Neural progenitor cell (in vitro differentiated cells): ENCODE measurements at regions not wholly inside any gene's neighbourhood (a gene's known extent, or its start where the extent isn't known, plus 50 kb on each side); places are given as distances from the start of the nearest gene placed in this dataset.
A peak's percentile ranks its signal among the peaks of the same experiment; 100 is the strongest.

ENCODE experiments used
- DNase-seq: peaks from one replicate; pipeline ENCODE4 v3.0.0-alpha.2; 2016; ENCODE audit warnings: low spot score
- H2AFZ ChIP-seq: fragments of 200-600 bp; sonication (generic); replicated peaks from 2 replicates; pipeline ENCODE4 v1.6.1; 2016; ENCODE audit warnings: antibody characterized with exemption
- H3F3A ChIP-seq: fragments of 200-600 bp; sonication (generic); 2 replicates; pipeline ENCODE4 v1.6.1; 2016; ENCODE audit warnings: antibody characterized with exemption, low read depth
- H3K27ac ChIP-seq: fragments of 200-600 bp; sonication (generic); 2 replicates; pipeline ENCODE4 v1.5.1; 2016; ENCODE audit warnings: mild to moderate bottlenecking
- H3K27me3 ChIP-seq: fragments of 200-600 bp; sonication (generic); 2 replicates; pipeline ENCODE4 v1.6.1; 2016; ENCODE audit warnings: mild to moderate bottlenecking, moderate library complexity
- H3K36me3 ChIP-seq: fragments of 200-600 bp; sonication (generic); 2 replicates; pipeline ENCODE4 v1.5.1; 2016
- H3K4me1 ChIP-seq: fragments of 200-600 bp; sonication (generic); 2 replicates; pipeline ENCODE4 v1.6.1; 2016; ENCODE audit warnings: mixed run types
- H3K4me2 ChIP-seq: fragments of 200-600 bp; sonication (generic); 2 replicates; pipeline ENCODE4 v1.6.1; 2016
- H3K4me3 ChIP-seq: fragments of 200-600 bp; sonication (generic); 2 replicates; pipeline ENCODE4 v1.5.1; 2016
- H3K79me2 ChIP-seq: fragments of 200-600 bp; sonication (generic); 2 replicates; pipeline ENCODE4 v1.6.1; 2016; ENCODE audit warnings: low read depth
- H3K9ac ChIP-seq: fragments of 200-600 bp; sonication (generic); 2 replicates; pipeline ENCODE4 v1.6.1; 2016
- H3K9me3 ChIP-seq: fragments of 200-600 bp; sonication (generic); 2 replicates; pipeline ENCODE4 v1.5.1; 2016; ENCODE audit warnings: low read depth
- H4K20me1 ChIP-seq: fragments of 200-600 bp; sonication (generic); 2 replicates; pipeline ENCODE4 v1.6.1; 2016; ENCODE audit warnings: low read depth
- H3K27ac Mint-ChIP-seq: 3 replicates; pipeline ENCODE4 v1.8.0; 2021; ENCODE audit warnings: mixed read lengths
- H3K27me3 Mint-ChIP-seq: 2 replicates; pipeline ENCODE4 v1.8.0; 2022; ENCODE audit warnings: low read depth, mild to moderate bottlenecking, inconsistent platforms, moderate library complexity, mixed read lengths; ENCODE audit not compliant: insufficient read depth
- H3K36me3 Mint-ChIP-seq: 3 replicates; pipeline ENCODE4 v1.8.0; 2021; ENCODE audit warnings: mixed read lengths
- H3K4me1 Mint-ChIP-seq: 3 replicates; pipeline ENCODE4 v1.8.0; 2021; ENCODE audit warnings: mixed read lengths
- H3K4me3 Mint-ChIP-seq: 3 replicates; pipeline ENCODE4 v1.8.0; 2021; ENCODE audit warnings: mild to moderate bottlenecking, moderate library complexity, mixed read lengths
- H3K9me3 Mint-ChIP-seq: 3 replicates; pipeline ENCODE4 v1.8.0; 2020; ENCODE audit warnings: mixed read lengths
- CTCF ChIP-seq: fragments of 200-600 bp; sonication (generic); IDR thresholded peaks from 2 replicates; pipeline ENCODE4 v1.5.1; 2017; ENCODE audit warnings: antibody characterized with exemption, mild to moderate bottlenecking
- EZH2 ChIP-seq: fragments of 200-600 bp; sonication (generic); IDR thresholded peaks from 2 replicates; pipeline ENCODE4 v1.6.1; 2017; ENCODE audit warnings: antibody characterized with exemption, mild to moderate bottlenecking, moderate library complexity
- EZH2phosphoT487 ChIP-seq: fragments of 200-600 bp; sonication (generic); IDR thresholded peaks from 2 replicates; pipeline ENCODE4 v1.6.1; 2017; ENCODE audit warnings: antibody characterized with exemption

- H3K4me1 Mint-ChIP-seq: peaks cover 2% of the 10 kb centered on the region
- peaks cover 10% of the 10 kb centered on the region for H3K4me1 ChIP-seq
- no peaks in the 10 kb centered on the region for H3F3A ChIP-seq
- H3K36me3 Mint-ChIP-seq: no peaks in the 10 kb centered on the region
- no peaks in the 10 kb centered on the region for H3K9me3 ChIP-seq
- peak overlapping the region; percentile 72 for H2AFZ ChIP-seq
- H3K4me2 ChIP-seq: no peak overlapping the region
- H3K9me3 Mint-ChIP-seq: peaks cover 6% of the 10 kb centered on the region
- no peak for TF ChIP-seq EZH2phosphoT487
- no peak for TF ChIP-seq CTCF
- TF ChIP-seq EZH2: no peak
- no peak for DNase-seq
- no peak overlapping the region for H3K4me3 Mint-ChIP-seq
- H3K36me3 ChIP-seq: no peaks in the 10 kb centered on the region
- H3K27ac ChIP-seq: no peak overlapping the region
- H3K79me2 ChIP-seq: no peaks in the 10 kb centered on the region
- no peak overlapping the region for H3K4me3 ChIP-seq
- H3K27ac Mint-ChIP-seq: no peak overlapping the region
- H3K27me3 ChIP-seq: no peaks in the 10 kb centered on the region
- H3K9ac ChIP-seq: no peak overlapping the region
- H4K20me1 ChIP-seq: no peaks in the 10 kb centered on the region
- H3K27me3 Mint-ChIP-seq: peaks cover 4% of the 10 kb centered on the region
Measured at GRCh38 chr14:46444666-46445065, 206.9 kb downstream of the RPL10L start.

DNA sequence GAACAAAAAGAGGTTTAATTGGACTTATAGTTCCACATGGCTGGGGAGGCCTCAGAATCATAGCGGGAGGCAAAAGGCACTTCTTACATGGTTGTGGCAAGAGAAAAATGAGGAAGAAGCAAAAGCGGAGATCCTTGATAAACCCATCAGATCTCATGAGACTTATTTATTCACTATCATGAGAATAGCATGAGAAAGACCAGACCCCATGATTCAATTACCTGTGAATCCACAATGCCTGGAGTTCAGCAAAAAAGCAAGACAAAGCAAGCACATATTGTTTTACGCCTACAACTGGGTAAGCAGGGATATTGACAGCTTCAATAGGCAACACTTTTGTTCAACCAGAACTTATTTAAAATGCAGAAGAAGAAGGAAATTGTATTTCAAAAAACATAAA lies 218.2 kb downstream of the RPL10L start:
- DNase-seq: no peak
- Mint-ChIP-seq H3K9me3 (no peaks in the 10 kb centered on the region), H3K36me3 (no peaks in the 10 kb centered on the region), H3K4me3 (no peak overlapping the region), H3K27ac (no peak overlapping the region), H3K27me3 (peaks cover 3% of the 10 kb centered on the region), H3K4me1 (no peaks in the 10 kb centered on the region)
- no peaks in the 10 kb centered on the region for H3F3A ChIP-seq
- H3K79me2 ChIP-seq: no peaks in the 10 kb centered on the region
- H3K36me3 ChIP-seq: no peaks in the 10 kb centered on the region
- no peaks in the 10 kb centered on the region for H4K20me1 ChIP-seq
- no peaks in the 10 kb centered on the region for H3K4me1 ChIP-seq
- TF ChIP-seq EZH2phosphoT487 (no peak), CTCF (no peak), EZH2 (no peak)
- H3K9me3 ChIP-seq: no peaks in the 10 kb centered on the region
- no peak overlapping the region for H3K9ac ChIP-seq
- H3K27ac ChIP-seq: no peak overlapping the region
- H3K27me3 ChIP-seq: no peaks in the 10 kb centered on the region
- no peak overlapping the region for H2AFZ ChIP-seq
- no peak overlapping the region for H3K4me2 ChIP-seq
- no peak overlapping the region for H3K4me3 ChIP-seq

- no peak overlapping the region for H3K4me2 ChIP-seq
- H3K9me3 ChIP-seq: no peaks in the 10 kb centered on the region
- no peak overlapping the region for H2AFZ ChIP-seq
- H3K27me3 ChIP-seq: no peaks in the 10 kb centered on the region
- no peaks in the 10 kb centered on the region for H3K4me1 ChIP-seq
- no peak overlapping the region for H3K4me3 Mint-ChIP-seq
- DNase-seq: no peak
- TF ChIP-seq EZH2: no peak
- no peaks in the 10 kb centered on the region for H3F3A ChIP-seq
- H3K27ac Mint-ChIP-seq: no peak overlapping the region
- no peak overlapping the region for H3K9ac ChIP-seq
- peaks cover 3% of the 10 kb centered on the region for H3K27me3 Mint-ChIP-seq
- H3K36me3 Mint-ChIP-seq: no peaks in the 10 kb centered on the region
- no peaks in the 10 kb centered on the region for H4K20me1 ChIP-seq
- no peaks in the 10 kb centered on the region for H3K4me1 Mint-ChIP-seq
- H3K27ac ChIP-seq: no peak overlapping the region
- H3K79me2 ChIP-seq: no peaks in the 10 kb centered on the region
- H3K9me3 Mint-ChIP-seq: no peaks in the 10 kb centered on the region
- no peaks in the 10 kb centered on the region for H3K36me3 ChIP-seq
- no peak overlapping the region for H3K4me3 ChIP-seq
Measured at GRCh38 chr14:46432516-46432915, 219.1 kb downstream of the RPL10L start.

GRCh38 chr14:46417066-46417465 lies 234.5 kb downstream of the RPL10L start:
- Histone ChIP-seq H3K79me2 (no peaks in the 10 kb centered on the region), H3K4me1 (no peaks in the 10 kb centered on the region), H3K9ac (no peak overlapping the region), H3K27ac (no peak overlapping the region), H3K4me3 (no peak overlapping the region), H3K36me3 (no peaks in the 10 kb centered on the region), H2AFZ (no peak overlapping the region), H3K9me3 (no peaks in the 10 kb centered on the region), H3K4me2 (no peak overlapping the region), H3K27me3 (no peaks in the 10 kb centered on the region), H3F3A (no peaks in the 10 kb centered on the region), H4K20me1 (no peaks in the 10 kb centered on the region)
- no peak for TF ChIP-seq CTCF
- no peak for TF ChIP-seq EZH2phosphoT487
- TF ChIP-seq EZH2: no peak
- Mint-ChIP-seq H3K4me1 (no peaks in the 10 kb centered on the region), H3K36me3 (peaks cover 2% of the 10 kb centered on the region), H3K9me3 (peaks cover 26% of the 10 kb centered on the region), H3K27ac (no peak overlapping the region), H3K27me3 (peaks cover 7% of the 10 kb centered on the region), H3K4me3 (no peak overlapping the region)
- DNase-seq: no peak
